ENCODE measurements at regions not wholly inside any gene's neighbourhood (a gene's known extent, or its start where the extent isn't known, plus 50 kb on each side); places are given as distances from the start of the nearest gene placed in this dataset.
A peak's percentile ranks its signal among the peaks of the same experiment; 100 is the strongest.

GRCh38 chr1:48164571-48164970, 57.9 kb upstream of the SLC5A9 start:
- DNase-seq = no peak

- no peak for DNase-seq
Measured at GRCh38 chr1:48160486-48161132, 61.9 kb upstream of the SLC5A9 start.

- no peak for DNase-seq
Measured at GRCh38 chr1:48139275-48139674, 83.2 kb upstream of the SLC5A9 start.

GRCh38 chr1:48127735-48128685, 94.5 kb upstream of the SLC5A9 start:
- no peak for DNase-seq

- no peak for DNase-seq
Measured at GRCh38 chr1:48123647-48124046, 98.9 kb upstream of the SLC5A9 start.

- no peak for DNase-seq
Measured at GRCh38 chr1:48121955-48122354, 100.6 kb upstream of the SLC5A9 start.

GRCh38 chr1:48120621-48121020, 101.9 kb upstream of the SLC5A9 start:
- no peak for DNase-seq

- DNase-seq = no peak
Measured at GRCh38 chr1:48115835-48116234, 106.7 kb upstream of the SLC5A9 start.

GRCh38 chr1:48114596-48115382, 107.7 kb upstream of the SLC5A9 start:
- DNase-seq = no peak

GRCh38 chr1:48109390-48110013, 112.3 kb upstream of the TRABD2B start:
- peak; percentile 31 for DNase-seq

GRCh38 chr1:48107516-48107915, 110.3 kb upstream of the TRABD2B start:
- no peak for DNase-seq

- DNase-seq = no peak
Measured at GRCh38 chr1:48106049-48106448, 108.9 kb upstream of the TRABD2B start.

- no peak for DNase-seq
Measured at GRCh38 chr1:48105165-48105564, 108.0 kb upstream of the TRABD2B start.

- DNase-seq = no peak
Measured at GRCh38 chr1:48103495-48103894, 106.3 kb upstream of the TRABD2B start.

- no peak for DNase-seq
Measured at GRCh38 chr1:48102766-48103165, 105.6 kb upstream of the TRABD2B start.

- DNase-seq = no peak
Measured at GRCh38 chr1:48099072-48099773, 102.0 kb upstream of the TRABD2B start.

- peak; percentile 28 for DNase-seq
Measured at GRCh38 chr1:48093696-48094528, 96.7 kb upstream of the TRABD2B start.

- DNase-seq = no peak
Measured at GRCh38 chr1:48093147-48093546, 96.0 kb upstream of the TRABD2B start.

GRCh38 chr1:48092401-48092800, 95.2 kb upstream of the TRABD2B start:
- DNase-seq = no peak

GRCh38 chr1:48089356-48089891, 92.2 kb upstream of the TRABD2B start:
- no peak for DNase-seq

GRCh38 chr1:48084826-48085225, 87.6 kb upstream of the TRABD2B start:
- DNase-seq = no peak

Data from EL (cell line).